Ovary (tissue), 7 donors: ENCODE measurements at regions not wholly inside any gene's neighbourhood (a gene's known extent, or its start where the extent isn't known, plus 50 kb on each side); places are given as distances from the start of the nearest gene placed in this dataset.

Experiments
- DNase-seq, 5 donors: peaks; one replicate each; pipeline ENCODE4 v3.0.0-alpha.2; 2019 to 2020
- H3K27ac ChIP-seq, 2 donors: fragments of 200-600 bp; one replicate each; pipeline versions ENCODE4 v1.5.1 to v1.8.0; 2019 to 2022
- H3K27me3 ChIP-seq: fragments of 200-600 bp; one replicate; pipeline ENCODE4 v1.8.0; 2022
- H3K36me3 ChIP-seq: fragments of 200-600 bp; sonication (generic); one replicate; pipeline ENCODE4 v1.5.1; 2019
- H3K4me1 ChIP-seq: one replicate; pipeline ENCODE4 v1.8.1; 2013; ENCODE audit warnings: mild to moderate bottlenecking, moderate library complexity; ENCODE audit not compliant: insufficient read depth
- H3K4me3 ChIP-seq: fragments of 200-600 bp; sonication (generic); one replicate; pipeline ENCODE4 v1.5.1; 2017
- H3K9me3 ChIP-seq, 2 donors: fragments of 200-600 bp in 1 of 2; sonication (generic) in 1 of 2; one replicate each; pipeline versions ENCODE4 v1.5.1 to v1.8.1; 2013 to 2019; ENCODE audit warnings: mild to moderate bottlenecking in 1 of 2, moderate library complexity in 1 of 2
- CTCF ChIP-seq, 3 donors: fragments of 450-650 bp in 2 of 3; fragments of 200-600 bp in 1 of 3; IDR thresholded peaks; one replicate each; pipeline versions ENCODE4 v1.5.1 to v1.8.0; 2016 to 2022; ENCODE audit warnings: antibody characterized with exemption in 3 of 3, mild to moderate bottlenecking in 1 of 3
- EP300 ChIP-seq: sonication (generic); formaldehyde crosslinking; IDR thresholded peaks from one replicate; pipeline ENCODE4 v1.6.1; 2017; ENCODE audit warnings: antibody characterized with exemption
- POLR2A ChIP-seq: fragments of 450-650 bp; IDR thresholded peaks from one replicate; pipeline ENCODE4 v1.6.1; 2017; ENCODE audit warnings: antibody characterized with exemption, mild to moderate bottlenecking, moderate library complexity
- WGBS, 3 donors: extraction: QIAGEN DNeasy Blood & Tissue Kit in 1 of 3; methylation state at CpG; one replicate each; pipeline versions ENCODE4 v1.1.5 to v1.1.7; 2013 to 2017; 5-methylcytosine and 5-hydroxymethylcytosine counted together
- intact Hi-C, 4 donors: fragments of 100-400 bp; cut with DNase I; formaldehyde crosslinking; loops; one replicate each; pipeline versions ENCODE4 v1.11.0 to v1.15.1; 2022 to 2023
- donor health status: DM: no; HTN: no; CAD: no; lungs with moderate emphysema.
- donor health status: DM: no; HTN: no; CAD: no.
- donor health status: Bipolar disorder and iron deficiency.
- donor health status: DM: no; HTN: no; CAD: no.
- donor health status: DM: yes; HTN: yes; CAD: no.

GRCh38 chr4:164287173-164287572 is 466.8 kb upstream of the SMIM31 start:
- intact Hi-C loops: no loop called here
- Histone ChIP-seq H3K27me3 (no peaks in the 10 kb centered on the region), H3K4me1 (no peaks in the 10 kb centered on the region), H3K4me3 (no peak overlapping the region), H3K36me3 (no peaks in the 10 kb centered on the region), H3K27ac (no peak overlapping the region), H3K9me3 (no peaks in the 10 kb centered on the region)
- no peak for DNase-seq
- no peak for TF ChIP-seq CTCF (IDR thresholded peaks at IDR 0.05)
- TF ChIP-seq POLR2A: no peak
- TF ChIP-seq EP300: no peak
- WGBS, 3 donors: 80 to 90% (median 87%) methylated on average over 6 of the region's 6 CpGs

DNA sequence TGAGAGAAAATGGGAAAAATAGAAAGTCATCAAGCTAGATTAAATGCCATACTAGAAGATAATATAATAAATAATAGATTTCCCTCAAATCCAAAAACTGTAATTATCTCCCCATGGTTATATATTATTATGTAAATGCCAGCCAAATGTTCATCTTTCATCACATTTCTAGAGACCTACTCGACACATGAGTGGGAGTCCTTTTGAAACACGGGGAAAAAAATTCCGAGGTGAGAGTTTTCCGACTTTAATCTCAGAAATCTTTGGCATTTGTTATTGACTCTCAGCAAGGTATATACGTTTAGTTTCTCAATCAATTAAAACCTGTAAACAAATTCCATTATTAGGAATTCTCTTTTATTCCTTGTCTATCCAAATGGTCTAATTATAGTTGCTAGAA is 465.4 kb upstream of the SMIM31 start:
- WGBS, 3 donors: 62 to 69% (median 64%) methylated on average over 5 of the region's 5 CpGs
- Histone ChIP-seq H3K4me1 (no peaks in the 10 kb centered on the region), H3K27me3 (no peaks in the 10 kb centered on the region), H3K4me3 (no peak overlapping the region), H3K36me3 (no peaks in the 10 kb centered on the region), H3K27ac (no peak overlapping the region), H3K9me3 (no peaks in the 10 kb centered on the region)
- DNase-seq: no peak
- intact Hi-C loops: no loop called here
- TF ChIP-seq EP300 (no peak), POLR2A (no peak), CTCF (IDR thresholded peaks at IDR 0.05) (no peak)

DNA sequence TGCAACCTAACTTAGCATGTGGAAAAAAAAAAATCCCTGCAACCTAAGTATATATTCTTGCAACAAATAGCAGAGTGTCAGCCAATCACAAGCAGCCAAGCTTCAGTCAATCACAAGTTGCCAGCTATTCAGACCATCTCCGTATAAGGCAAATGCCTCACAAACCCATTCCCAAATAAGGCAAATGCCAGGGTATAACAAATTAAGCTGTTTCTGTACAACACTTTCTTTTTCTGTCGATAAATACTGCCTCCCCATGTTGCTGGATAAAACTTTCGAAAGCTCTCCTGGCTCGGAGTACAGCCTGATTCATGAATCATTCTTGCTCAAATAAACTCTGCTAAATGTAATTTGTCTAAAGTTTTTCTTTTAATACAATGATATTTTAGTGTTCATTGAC is 460.7 kb upstream of the SMIM31 start:
- Histone ChIP-seq H3K9me3 (no peaks in the 10 kb centered on the region), H3K27ac (no peak overlapping the region), H3K4me3 (no peak overlapping the region), H3K27me3 (no peaks in the 10 kb centered on the region), H3K36me3 (no peaks in the 10 kb centered on the region), H3K4me1 (no peaks in the 10 kb centered on the region)
- intact Hi-C loops: no loop called here
- DNase-seq: no peak
- TF ChIP-seq POLR2A (no peak), CTCF (IDR thresholded peaks at IDR 0.05) (no peak)
- WGBS, 3 donors: 64 to 72% (median 69%) methylated on average over 4 of the region's 4 CpGs

GRCh38 chr4:164293743-164294142 is 460.2 kb upstream of the SMIM31 start:
- no peak overlapping the region for H3K4me3 ChIP-seq
- H3K4me1 ChIP-seq: no peaks in the 10 kb centered on the region
- H3K27ac ChIP-seq: no peak overlapping the region
- 76 to 84% (median 83%) methylated on average over 2 of the region's 2 CpGs for WGBS, 3 donors
- no peaks in the 10 kb centered on the region for H3K27me3 ChIP-seq
- TF ChIP-seq POLR2A: no peak
- no peak for TF ChIP-seq CTCF (IDR thresholded peaks at IDR 0.05)
- no peak for TF ChIP-seq EP300
- H3K9me3 ChIP-seq: no peaks in the 10 kb centered on the region
- no peaks in the 10 kb centered on the region for H3K36me3 ChIP-seq
- intact Hi-C loops: no loop called here
- DNase-seq: no peak

DNA sequence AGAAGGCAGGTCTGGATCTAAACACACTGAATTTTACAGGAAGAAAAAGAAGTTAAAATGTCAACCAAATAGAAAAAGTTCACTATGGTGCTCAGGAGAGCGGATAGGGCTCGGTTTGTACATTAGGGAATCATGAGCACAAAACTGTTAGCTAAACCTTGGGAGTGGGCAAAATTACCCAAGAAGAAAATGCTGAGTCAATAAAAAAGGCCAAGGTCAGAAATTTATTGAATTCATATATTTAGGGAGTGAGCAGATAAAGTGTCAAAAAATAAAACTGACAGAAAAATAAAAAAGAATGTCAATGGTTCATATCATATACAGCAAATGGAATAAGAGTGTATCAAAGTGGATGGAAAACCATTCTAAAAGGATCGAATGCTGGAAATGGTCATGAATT is 452.5 kb upstream of the SMIM31 start:
- WGBS, 3 donors: 88 to 90% (median 89%) methylated on average over 3 of the region's 3 CpGs
- H3K4me3 ChIP-seq: no peak overlapping the region
- no peaks in the 10 kb centered on the region for H3K36me3 ChIP-seq
- intact Hi-C loops: no loop called here
- DNase-seq: no peak
- no peak overlapping the region for H3K27ac ChIP-seq
- no peak for TF ChIP-seq CTCF (IDR thresholded peaks at IDR 0.05)
- no peak for TF ChIP-seq POLR2A
- no peak for TF ChIP-seq EP300
- H3K9me3 ChIP-seq: no peaks in the 10 kb centered on the region
- no peaks in the 10 kb centered on the region for H3K27me3 ChIP-seq
- no peaks in the 10 kb centered on the region for H3K4me1 ChIP-seq
